Fibroblast of pulmonary artery (primary cell): ENCODE measurements at regions not wholly inside any gene's neighbourhood (a gene's known extent, or its start where the extent isn't known, plus 50 kb on each side); places are given as distances from the start of the nearest gene placed in this dataset.

Experiments used
- DNase-seq: peaks from one replicate; pipeline ENCODE4 v3.0.0-alpha.2; 2010; ENCODE audit warnings: low read depth
- H3K4me3 ChIP-seq: replicated peaks from 2 replicates; pipeline ENCODE4 v1.5.1; 2011; ENCODE audit warnings: low read depth, mild to moderate bottlenecking, control low read depth, low read length, moderate library complexity
- CTCF ChIP-seq: IDR thresholded peaks from 2 replicates; pipeline ENCODE4 v1.5.1; 2011; ENCODE audit warnings: mild to moderate bottlenecking, control low read depth, low read length, inconsistent platforms; ENCODE audit errors: missing control alignments

- TF ChIP-seq CTCF: no peak
- no peak for DNase-seq
- no peak overlapping the region for H3K4me3 ChIP-seq
Measured at GRCh38 chr4:79016878-79017277, 77.6 kb upstream of the PAQR3 start.

- no peak for TF ChIP-seq CTCF
- H3K4me3 ChIP-seq: no peak overlapping the region
- DNase-seq: no peak
Measured at GRCh38 chr4:79015411-79015810, 76.2 kb upstream of the PAQR3 start.

- no peak for DNase-seq
- TF ChIP-seq CTCF: no peak
- H3K4me3 ChIP-seq: no peak overlapping the region
Measured at GRCh38 chr4:79014230-79014629, 75.0 kb upstream of the PAQR3 start.

- TF ChIP-seq CTCF: no peak
- H3K4me3 ChIP-seq: no peak overlapping the region
- no peak for DNase-seq
Measured at GRCh38 chr4:79013756-79014155, 74.5 kb upstream of the PAQR3 start.

- no peak overlapping the region for H3K4me3 ChIP-seq
- no peak for TF ChIP-seq CTCF
- no peak for DNase-seq
Measured at GRCh38 chr4:78990938-78991810, 51.9 kb upstream of the PAQR3 start.

- H3K4me3 ChIP-seq: no peak overlapping the region
- TF ChIP-seq CTCF: no peak
- no peak for DNase-seq
Measured at GRCh38 chr4:78989697-78990270, 50.5 kb upstream of the PAQR3 start.
